Thyroid gland (tissue), 4 donors: ENCODE measurements at regions not wholly inside any gene's neighbourhood (a gene's known extent, or its start where the extent isn't known, plus 50 kb on each side); places are given as distances from the start of the nearest gene placed in this dataset.

Experiments used
- DNase-seq, 2 donors: peaks; one replicate each; pipeline ENCODE4 v3.0.0-alpha.2; 2019
- H3K27ac ChIP-seq, 3 donors: fragments of 200-600 bp; sonication (generic); 1 replicate in 2 of 3; 2 replicates in 1 of 3; pipeline ENCODE4 v1.5.1; 2016 to 2019; ENCODE audit warnings: mild to moderate bottlenecking in 1 of 3, moderate library complexity in 1 of 3
- H3K27me3 ChIP-seq: fragments of 200-600 bp; sonication (generic); one replicate; pipeline ENCODE4 v1.5.1; 2019
- H3K36me3 ChIP-seq, 2 donors: fragments of 200-600 bp; sonication (generic); one replicate each; pipeline ENCODE4 v1.5.1; 2016 to 2019
- H3K4me1 ChIP-seq, 2 donors: fragments of 200-600 bp; sonication (generic); one replicate each; pipeline ENCODE4 v1.5.1; 2017 to 2019
- H3K4me3 ChIP-seq, 3 donors: fragments of 200-600 bp; sonication (generic); replicated peaks in 1 of 3; 1 replicate in 2 of 3; 2 replicates in 1 of 3; pipeline ENCODE4 v1.5.1; 2016; ENCODE audit warnings: mild to moderate bottlenecking in 1 of 3
- H3K9me3 ChIP-seq: fragments of 200-600 bp; sonication (generic); one replicate; pipeline ENCODE4 v1.5.1; 2017
- CTCF ChIP-seq, 6 experiments: fragments of 200-600 bp in 3 of 6; fragments of 450-650 bp in 3 of 6; sonication (generic) in 3 of 6; IDR thresholded peaks; one replicate each; pipeline ENCODE4 v1.5.1; 2016 to 2019; ENCODE audit warnings: antibody characterized with exemption in 6 of 6, mild to moderate bottlenecking in 2 of 6, inconsistent platforms in 1 of 6, moderate library complexity in 1 of 6
- POLR2A ChIP-seq, 2 donors: fragments of 450-650 bp; IDR thresholded peaks; one replicate each; pipeline ENCODE4 v1.6.1; 2017; ENCODE audit warnings: antibody characterized with exemption in 2 of 2, mild to moderate bottlenecking in 2 of 2, moderate library complexity in 1 of 2
- WGBS, 2 donors: methylation state at CpG; one replicate each; pipeline ENCODE4 v1.1.5; 2017; 5-methylcytosine and 5-hydroxymethylcytosine counted together
- intact Hi-C: fragments of 100-400 bp; cut with DNase I; formaldehyde crosslinking; loops from one replicate; pipeline ENCODE4 v1.15.1; 2023

DNA sequence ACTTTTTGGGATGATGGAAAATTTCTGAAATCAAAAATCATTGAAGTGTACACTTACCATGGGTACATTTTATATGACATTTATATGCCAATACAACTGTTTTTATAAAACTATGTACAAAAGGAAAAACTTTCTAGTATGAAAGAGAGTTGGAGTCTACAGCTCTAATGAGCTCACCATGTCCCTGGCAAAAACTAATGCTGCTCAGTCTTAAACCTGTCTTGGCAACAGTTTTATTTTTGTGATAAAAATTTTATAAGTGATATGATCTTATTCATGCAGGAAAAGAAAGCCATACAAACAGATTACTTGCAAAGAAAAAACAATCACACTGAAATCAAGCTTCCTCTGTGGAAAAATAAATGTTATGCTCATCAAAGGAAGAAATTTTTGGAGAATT is 78.9 kb upstream of the RASEF start:
- H3K36me3 ChIP-seq, result no peaks in the 10 kb centered on the region

DNA sequence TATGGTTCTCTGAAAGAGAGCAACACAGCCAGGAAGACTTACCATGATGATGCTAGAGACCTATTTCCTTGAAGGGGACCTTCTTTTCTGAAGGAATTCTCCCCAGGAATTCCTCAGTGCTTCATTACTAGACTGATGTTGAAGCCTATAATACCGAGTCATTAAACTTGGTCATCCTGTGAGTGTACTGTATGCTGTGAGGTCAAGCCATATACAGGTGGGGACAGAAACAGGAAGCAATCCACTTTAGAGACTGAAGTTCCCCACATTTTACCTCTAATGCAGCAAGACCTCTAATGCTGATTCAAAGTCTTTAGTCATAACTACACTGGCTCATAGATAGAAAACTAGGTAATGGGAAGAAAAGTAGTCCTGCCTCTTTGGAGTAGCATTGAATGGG is 77.1 kb upstream of the RASEF start:
- Histone ChIP-seq H3K36me3 (no peaks in the 10 kb centered on the region), H3K27ac (no peak overlapping the region), H3K4me1 (peaks cover 0 to 3% of the 10 kb centered on the region in 2 donors), H3K27me3 (no peaks in the 10 kb centered on the region), H3K4me3 (no peak overlapping the region), H3K9me3 (no peaks in the 10 kb centered on the region)
- 95 to 100% methylated on average over 1 of the region's 1 CpG for WGBS, 2 donors
- intact Hi-C loops, result no loop called here
- no peak for DNase-seq
- TF ChIP-seq CTCF (IDR thresholded peaks at IDR 0.05) (no peak), POLR2A (IDR thresholded peaks at IDR 0.05) (no peak)

More for the DNA sequence above, 78.9 kb upstream of the RASEF start:
- H3K27me3 ChIP-seq, result no peaks in the 10 kb centered on the region
- H3K4me1 ChIP-seq, result peaks cover 4 to 10% of the 10 kb centered on the region in 2 donors
- H3K27ac ChIP-seq, result no peak overlapping the region
- no peak overlapping the region for H3K4me3 ChIP-seq
- H3K9me3 ChIP-seq, result no peaks in the 10 kb centered on the region
- TF ChIP-seq POLR2A (IDR thresholded peaks at IDR 0.05), result no peak
- no peak for TF ChIP-seq CTCF (IDR thresholded peaks at IDR 0.05)
- intact Hi-C loops, result no loop called here
- no peak for DNase-seq

- no peak overlapping the region for H3K4me3 ChIP-seq
- H3K27ac ChIP-seq, result no peak overlapping the region
- TF ChIP-seq CTCF (IDR thresholded peaks at IDR 0.05) (no peak), POLR2A (IDR thresholded peaks at IDR 0.05) (no peak)
- DNase-seq, result no peak
- H3K36me3 ChIP-seq, result no peaks in the 10 kb centered on the region
- H3K4me1 ChIP-seq, result peaks cover 0 to 3% of the 10 kb centered on the region in 2 donors
- intact Hi-C loops, result no loop called here
- 71 to 78% methylated on average over 4 of the region's 4 CpGs for WGBS, 2 donors
- H3K27me3 ChIP-seq, result no peaks in the 10 kb centered on the region
- H3K9me3 ChIP-seq, result no peaks in the 10 kb centered on the region
Measured at GRCh38 chr9:83138422-83139135, 75.6 kb upstream of the RASEF start.

DNA sequence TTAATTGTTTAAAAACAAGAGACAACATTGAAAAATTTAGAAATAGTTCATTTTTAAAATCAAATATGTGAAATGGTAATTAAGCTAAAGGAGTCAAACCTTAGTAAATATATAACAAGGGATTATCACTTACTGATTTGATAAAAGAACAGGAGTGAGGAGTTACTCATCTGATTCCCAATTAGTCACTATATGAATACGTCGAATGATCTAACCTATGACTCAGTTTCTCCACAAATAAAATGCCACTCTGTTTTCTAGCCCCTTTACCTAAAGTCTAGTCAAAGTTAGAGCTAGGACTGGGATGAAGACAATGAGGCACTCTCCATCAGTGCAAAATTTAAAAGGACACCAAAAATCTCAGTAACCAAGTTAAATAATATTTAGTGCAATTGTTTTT is 70.4 kb upstream of the RASEF start:
- TF ChIP-seq POLR2A (IDR thresholded peaks at IDR 0.05) (no peak), CTCF (IDR thresholded peaks at IDR 0.05) (no peak)
- Histone ChIP-seq H3K27ac (no peak overlapping the region), H3K4me3 (no peak overlapping the region), H3K27me3 (no peaks in the 10 kb centered on the region), H3K4me1 (peaks cover 0 to 3% of the 10 kb centered on the region in 2 donors), H3K36me3 (no peaks in the 10 kb centered on the region), H3K9me3 (no peaks in the 10 kb centered on the region)
- WGBS, 2 donors, result 93 to 94% methylated on average over 2 of the region's 2 CpGs
- no peak for DNase-seq
- intact Hi-C loops, result no loop called here

GRCh38 chr9:83132768-83133167 is 69.8 kb upstream of the RASEF start:
- WGBS, 2 donors, result 76 to 94% methylated on average over 1 of the region's 1 CpG
- Histone ChIP-seq H3K27ac (no peak overlapping the region), H3K36me3 (no peaks in the 10 kb centered on the region), H3K4me1 (no peaks in the 10 kb centered on the region), H3K9me3 (no peaks in the 10 kb centered on the region), H3K27me3 (no peaks in the 10 kb centered on the region), H3K4me3 (no peak overlapping the region)
- intact Hi-C loops, result no loop called here
- no peak for TF ChIP-seq CTCF (IDR thresholded peaks at IDR 0.05)
- no peak for TF ChIP-seq POLR2A (IDR thresholded peaks at IDR 0.05)
- DNase-seq, result no peak
